NOMO-1 (cell line): ENCODE measurements at regions not wholly inside any gene's neighbourhood (a gene's known extent, or its start where the extent isn't known, plus 50 kb on each side); places are given as distances from the start of the nearest gene placed in this dataset.
A peak's percentile ranks its signal among the peaks of the same experiment; 100 is the strongest.

Experiments used
- DNase-seq, 2 experiments: peaks; one replicate each; lab custom pipeline; 2025; ENCODE audit not compliant: unreplicated experiment in 2 of 2; lab: John Stamatoyannopoulos, UW

DNA sequence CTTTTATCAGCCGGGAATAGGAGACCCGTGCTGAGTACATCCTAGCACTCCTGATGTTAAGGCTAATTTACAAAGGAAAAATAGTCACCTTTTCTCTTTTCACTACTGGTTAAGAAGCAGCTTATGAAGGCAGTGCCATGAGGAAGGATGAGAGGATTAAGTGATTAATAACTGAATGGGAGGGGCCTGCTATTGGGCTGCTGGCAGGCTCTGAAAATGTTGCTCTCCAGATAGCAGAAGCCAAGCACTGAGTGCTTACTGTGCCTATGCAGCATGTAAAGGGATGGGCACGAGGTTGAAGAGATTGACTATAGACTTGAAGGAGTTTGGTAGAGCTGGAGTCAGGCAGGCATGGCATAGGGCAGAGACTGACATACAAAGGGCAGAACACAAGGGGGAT, 282.4 kb upstream of the THSD7B start:
- DNase-seq: no peak

DNA sequence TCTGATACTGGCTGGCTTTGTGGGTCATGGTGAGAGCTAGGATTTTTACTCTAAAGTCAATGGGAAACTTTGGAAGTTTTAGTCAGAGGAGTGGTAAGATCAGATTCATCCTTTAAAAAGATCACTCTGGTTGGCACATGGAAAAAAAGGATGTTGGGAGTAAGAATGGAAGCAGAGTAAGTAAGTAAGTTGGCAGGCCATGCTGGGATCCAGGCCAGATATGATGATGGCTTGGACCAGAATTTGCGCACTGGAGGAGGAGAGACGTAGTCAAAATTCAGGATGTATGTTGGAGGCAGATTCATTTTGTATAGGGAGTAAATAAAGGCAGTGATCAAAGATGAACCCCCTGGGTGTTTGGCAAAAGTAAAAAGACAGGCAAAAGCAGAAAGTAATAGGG, 283.3 kb upstream of the THSD7B start:
- DNase-seq: no peak

DNA sequence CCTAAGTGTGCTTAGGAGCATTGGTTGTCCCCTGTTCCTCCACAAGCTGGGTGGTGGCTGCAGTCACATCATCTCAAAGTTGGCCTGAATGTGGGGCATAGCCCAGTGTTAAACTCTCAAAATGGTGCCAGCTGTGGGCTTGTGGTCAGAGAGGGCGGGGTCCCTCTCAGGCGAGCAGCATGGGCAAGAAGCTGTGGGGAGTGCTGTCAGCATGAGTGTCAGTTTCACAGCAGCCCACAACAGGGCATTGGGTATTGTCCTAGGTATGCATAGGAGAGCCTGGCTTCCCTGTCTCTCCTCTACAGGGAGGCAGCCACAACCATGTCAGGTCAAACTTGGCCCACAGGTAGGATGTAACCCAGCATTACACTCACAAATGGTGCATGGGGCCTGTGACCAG, 285.6 kb upstream of the THSD7B start:
- no peak for DNase-seq

DNA sequence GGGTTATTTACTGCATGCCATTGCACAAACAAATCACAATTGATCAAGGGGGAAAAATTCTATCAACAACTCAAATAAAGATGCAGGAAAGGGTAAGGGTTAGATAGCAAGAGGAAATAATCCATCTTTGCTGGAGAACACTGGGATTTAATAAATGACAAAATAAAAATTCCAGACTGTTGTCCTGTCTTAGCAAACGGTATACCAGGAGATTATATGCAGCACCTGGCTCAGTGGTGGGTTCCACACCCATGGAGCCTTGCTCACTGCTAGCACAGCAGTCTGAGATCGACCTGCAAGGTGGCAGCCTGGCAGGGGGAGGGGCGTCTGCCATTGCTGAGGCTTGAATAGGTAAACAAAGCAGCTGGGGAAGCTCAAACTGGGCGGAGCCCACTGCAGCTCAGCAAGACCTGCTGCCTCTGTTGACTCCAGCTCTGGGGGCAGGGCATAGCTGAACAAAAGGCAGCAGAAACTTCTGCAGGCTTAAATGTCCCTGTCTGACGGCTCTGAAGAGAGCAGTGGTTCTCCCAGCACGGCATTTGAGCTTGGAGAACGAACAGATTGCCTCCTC, 296.5 kb upstream of the THSD7B start:
- DNase-seq: no peak

DNA sequence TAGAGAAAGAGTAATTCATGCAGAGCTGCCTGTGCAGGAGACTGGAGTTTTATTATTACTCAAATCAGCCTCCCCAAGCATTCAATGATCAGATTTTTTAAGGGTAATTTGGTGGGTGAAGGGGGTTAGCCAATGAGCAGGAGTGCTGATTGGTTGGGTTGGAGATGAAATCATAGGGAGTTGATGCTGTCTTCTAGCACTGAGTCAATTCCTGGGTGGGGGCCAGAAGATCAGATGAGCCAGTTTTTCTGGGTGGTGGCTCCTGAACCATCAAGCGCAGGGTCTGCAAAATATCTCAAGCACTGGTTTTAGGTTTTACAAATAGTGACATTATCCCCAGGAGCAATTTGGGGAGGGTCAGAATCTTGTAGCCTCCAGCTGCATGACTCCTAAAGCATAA, 312.8 kb upstream of the THSD7B start:
- no peak for DNase-seq

DNA sequence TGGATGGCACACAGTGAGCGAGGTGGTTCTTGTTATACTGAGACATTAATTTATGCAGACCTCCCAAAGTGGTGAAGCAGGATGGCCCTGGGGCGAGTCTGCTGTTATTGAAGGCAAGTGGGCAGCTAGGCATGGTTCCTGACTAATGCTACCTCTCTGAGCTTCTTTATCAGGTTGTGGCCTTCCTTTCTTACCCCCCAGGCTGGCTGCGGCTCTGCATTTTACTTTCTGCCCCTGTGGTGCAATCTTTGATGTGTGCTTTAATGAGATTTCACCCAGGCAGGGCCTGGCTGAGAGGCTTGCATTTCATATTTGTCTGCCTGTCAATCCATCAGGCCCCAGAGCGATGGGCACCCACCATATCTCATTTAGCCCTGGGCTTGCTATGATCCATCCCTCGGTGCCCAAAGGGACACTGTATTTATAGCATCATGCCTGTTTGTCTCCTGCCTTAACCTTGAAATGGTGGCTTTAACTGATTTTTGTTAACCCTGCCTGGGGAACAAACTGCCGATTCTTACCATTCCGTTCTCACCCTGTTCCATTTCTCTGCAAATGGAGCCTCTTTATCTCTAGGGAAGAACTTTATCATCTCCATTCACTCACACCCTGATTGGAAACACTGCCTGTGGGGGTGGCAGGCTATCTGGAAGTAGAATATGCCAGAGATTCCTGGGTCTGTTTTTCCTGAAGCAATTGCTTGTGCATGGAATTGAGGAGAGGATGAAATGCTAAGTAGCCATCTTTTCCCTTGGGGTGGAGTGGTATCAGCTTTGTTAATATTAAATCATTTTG, 316.2 kb upstream of the THSD7B start:
- no peak for DNase-seq

DNA sequence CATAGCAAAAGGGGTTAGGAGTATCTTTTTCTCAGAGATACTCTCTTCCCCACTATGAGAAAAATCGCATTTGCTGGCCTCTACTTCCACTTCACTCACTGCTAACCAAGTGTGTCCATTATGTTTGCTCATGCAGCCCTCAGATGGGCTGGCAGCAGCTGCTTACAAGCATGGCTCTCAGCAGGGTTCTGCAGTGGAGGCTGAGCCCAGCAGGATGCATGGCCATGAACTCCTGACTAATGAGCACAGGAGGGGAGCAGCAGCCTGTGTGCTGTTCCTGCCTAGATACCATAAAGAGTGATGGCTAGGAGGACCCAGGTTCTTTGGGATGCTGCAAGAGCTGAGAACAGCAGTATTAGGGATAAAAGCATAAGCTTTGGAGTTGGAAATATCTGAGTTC, 316.9 kb upstream of the THSD7B start:
- DNase-seq: no peak

DNA sequence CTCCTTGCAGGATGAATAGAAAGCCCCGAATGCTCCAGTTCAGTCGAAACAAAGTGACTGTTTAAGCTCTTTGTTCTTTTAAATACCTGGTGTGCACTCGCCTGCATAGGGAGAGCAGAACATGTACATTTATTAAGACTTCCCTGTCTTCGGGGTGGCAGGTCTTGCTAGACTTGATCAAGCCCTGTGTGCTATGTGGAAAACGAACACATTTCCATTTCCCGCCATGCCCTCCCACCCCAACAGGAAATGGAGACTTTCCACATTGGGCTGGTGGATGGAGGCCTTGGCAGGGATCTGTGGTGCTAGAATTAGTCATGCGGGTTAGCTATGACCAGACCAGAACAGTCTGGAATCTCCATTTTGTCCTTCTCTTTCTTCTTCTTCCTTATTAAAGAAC, 321.0 kb upstream of the THSD7B start:
- DNase-seq: no peak

DNA sequence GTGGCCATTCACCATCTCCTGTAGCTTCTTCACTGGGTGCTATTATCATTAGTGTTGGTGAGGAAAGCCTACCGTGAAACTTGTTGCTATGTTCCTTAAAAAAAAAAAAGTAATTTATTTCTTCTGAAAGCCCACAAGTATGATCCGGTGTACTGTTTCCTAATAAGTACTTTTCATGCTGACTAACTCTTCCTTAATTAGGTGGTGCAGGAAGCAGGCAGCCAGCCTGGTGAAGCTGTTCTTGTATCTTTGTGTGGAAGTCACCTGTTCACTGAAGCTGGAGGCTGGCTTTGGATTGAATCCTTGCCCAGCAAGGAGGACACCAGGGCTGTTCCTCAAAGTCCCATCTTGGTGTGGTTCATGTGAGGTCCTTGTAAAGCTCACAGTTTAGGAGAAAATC, 321.7 kb upstream of the THSD7B start:
- DNase-seq: peak; percentile 64 to 72

DNA sequence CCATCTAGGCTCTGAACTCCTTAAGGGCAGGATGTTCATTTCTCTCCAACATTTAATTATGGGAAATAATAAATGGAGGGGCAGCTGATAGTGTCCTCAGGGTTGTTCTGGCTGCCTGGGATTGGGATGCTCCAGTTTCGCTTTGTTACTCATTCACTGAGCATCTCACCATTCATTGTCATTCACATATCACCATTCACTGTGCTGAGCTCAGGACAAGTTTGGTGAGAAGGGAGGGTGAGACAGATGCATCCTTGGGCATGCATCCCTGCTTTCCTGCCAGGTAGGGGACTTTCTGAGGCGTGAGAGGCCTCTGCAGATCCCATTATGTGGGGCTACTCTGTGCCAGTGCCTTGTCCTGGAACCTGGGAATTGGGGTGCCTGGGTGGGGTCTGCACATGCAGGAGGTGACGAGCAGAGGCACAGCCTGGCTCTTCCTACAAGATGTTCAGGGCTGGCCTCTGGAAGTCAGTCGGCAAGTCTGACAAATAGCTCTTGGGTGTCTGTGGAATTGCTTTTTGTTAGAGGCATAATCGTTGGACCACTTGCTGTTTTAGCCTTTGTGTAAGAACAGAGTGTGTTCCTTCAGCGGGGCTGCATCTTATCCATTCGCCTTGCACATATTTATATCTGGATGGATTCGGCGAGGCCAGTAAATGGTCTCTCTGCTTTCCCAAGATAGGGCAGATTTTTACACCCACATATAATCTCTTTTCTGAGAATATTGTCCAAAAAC, 323.2 kb upstream of the THSD7B start:
- DNase-seq: no peak

DNA sequence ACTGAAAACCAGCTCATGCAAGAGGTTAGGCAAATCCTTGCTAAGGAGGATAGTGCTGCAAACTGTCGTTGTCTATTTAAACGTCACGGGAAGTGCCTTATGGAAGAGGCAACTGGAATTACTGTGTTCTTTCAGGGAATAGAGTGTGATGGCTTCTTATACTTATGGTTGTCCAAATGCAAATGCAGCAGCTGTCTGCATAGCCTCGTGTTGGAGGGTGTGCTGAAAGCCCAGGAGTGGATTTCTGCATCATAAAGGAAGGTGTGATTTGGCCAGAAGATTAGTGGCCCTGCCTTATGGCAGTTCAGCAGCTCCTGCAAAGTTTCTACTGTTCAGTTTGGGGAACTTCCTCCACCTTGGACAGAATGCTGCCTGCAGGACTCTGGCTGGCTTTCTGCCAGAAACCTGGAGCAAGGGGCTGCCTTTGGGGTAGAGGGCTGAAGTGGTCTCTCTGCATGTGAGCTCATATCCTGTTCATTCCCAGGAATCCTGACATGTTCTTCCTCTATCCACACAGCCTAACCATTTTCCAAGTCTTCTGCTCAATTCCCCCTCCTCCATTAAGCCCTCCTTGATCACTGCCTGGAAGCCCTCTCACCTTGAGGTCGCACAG, 321.2 kb upstream of the CXCR4 start:
- DNase-seq: peak; percentile 16 to 35

DNA sequence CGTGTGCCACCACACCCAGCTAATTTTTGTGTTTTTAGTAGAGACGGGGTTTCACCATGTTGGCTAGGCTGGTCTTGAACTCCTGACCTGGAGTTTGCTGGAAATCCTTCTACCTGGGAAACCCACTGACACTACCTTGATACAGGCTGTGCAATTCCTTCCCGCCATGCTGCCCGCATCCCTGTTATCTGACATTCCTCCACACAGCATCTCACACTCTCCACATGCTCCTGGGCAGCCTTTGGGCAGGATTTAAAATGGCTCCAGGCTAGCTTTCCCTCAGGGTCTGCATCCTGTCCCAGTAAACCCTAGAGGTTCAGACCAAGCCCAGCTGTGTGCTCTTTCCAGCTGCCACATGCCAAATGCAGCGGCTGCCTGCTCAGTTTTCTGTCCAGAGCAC, 319.5 kb upstream of the CXCR4 start:
- no peak for DNase-seq

DNA sequence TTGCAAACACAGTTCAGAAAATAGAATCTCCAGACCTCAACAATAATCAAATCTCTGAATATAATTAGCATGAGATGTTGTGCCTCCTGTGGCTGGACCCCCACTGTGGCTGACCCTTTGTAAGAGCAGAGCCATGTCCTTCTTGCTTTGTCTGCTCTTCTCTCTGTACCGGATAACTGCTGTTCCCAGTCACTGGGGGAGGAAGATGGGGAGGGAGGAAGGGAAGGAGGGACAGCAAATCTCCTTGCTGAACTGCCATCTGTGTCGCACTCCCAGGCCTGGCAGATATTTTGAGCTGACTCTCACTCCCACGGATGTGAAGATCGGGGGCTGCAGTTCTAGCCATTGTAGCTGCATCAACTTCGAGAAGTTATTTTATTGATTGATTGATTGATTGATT, 319.0 kb upstream of the CXCR4 start:
- no peak for DNase-seq

DNA sequence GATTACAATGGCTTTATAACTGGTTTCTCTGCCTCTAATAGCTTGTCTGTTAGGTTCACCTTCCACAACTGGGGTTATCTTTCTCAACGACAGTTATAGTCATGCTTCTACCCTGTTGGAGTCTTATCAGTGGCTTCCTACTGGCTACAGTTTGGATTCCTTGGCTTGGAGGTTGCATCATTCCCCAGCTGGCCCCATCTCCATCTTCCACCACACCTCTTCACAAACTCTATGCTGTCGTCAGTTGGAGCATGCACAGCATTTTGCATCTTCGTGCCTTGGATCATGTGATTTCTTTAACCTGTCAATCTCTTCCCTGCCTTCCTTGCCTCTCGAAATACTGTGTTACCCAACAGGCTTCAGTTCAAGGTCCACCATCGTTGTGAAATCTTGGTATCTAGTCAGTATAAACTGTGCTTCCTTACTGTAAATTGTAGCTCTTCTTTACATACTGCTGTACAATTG, 316.3 kb upstream of the CXCR4 start:
- peak; percentile 74 for DNase-seq

DNA sequence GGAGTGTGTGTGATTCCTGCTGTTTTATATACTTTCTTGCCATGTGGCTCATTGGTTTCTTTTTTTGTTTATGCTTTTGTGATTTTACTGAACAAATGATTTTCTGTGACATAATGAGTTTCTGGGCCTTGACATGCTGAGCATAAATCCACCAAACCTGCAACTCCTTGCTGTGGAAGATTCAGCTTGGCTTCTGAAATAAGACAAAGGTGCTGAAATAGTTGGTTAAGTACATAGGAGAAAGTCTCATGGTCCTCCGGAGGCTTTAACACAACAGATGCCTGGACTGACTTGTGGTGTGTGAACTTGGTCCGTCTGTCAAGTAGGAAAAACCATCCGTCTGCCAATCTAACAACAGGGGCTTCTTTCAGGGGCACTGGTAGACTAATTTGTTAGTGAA, 315.3 kb upstream of the CXCR4 start:
- DNase-seq: no peak

DNA sequence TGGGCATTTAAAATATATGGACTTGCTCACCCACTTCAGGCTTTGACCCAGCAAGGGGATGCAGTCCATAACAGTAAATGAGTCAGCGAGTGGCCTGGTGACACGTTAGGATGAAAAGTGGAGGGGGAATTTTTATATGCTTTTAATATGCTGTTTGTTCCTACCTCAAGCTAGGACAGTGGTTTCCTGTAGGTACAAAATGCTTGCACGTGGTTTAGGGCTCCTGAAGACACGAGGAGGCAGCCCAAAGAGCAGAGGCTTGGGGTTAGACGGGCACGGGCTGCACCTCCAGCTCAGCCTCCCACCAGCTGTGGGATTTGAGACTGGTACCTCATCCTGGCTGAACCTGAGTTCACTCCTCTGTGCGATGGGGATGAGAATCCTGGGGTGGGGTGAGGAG, 306.2 kb upstream of the CXCR4 start:
- no peak for DNase-seq

DNA sequence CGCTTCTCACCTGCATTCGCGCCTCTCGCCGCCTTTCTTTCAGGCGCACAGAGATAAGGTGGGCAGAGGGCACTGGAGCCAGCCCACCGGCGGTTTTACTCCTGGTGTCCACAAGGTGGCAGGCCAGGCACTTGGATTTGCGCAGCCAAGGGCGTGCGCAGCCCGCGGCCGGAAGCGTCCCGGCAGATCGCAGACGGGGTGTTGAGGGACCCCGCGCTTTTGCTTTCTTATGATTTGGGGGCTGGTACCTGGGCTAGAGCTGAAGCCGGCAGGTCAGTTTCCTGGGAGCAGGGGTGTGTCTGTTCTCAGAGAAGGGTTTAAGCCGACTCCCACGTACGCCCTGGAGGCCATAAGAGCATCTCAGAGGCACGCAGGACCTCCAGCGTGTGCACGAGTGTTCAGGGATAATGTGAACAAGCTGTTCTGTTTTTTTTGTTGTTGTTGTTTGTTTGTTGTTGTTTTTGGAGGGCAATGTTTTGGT, 305.6 kb upstream of the CXCR4 start:
- DNase-seq: peak; percentile 63 to 71

DNA sequence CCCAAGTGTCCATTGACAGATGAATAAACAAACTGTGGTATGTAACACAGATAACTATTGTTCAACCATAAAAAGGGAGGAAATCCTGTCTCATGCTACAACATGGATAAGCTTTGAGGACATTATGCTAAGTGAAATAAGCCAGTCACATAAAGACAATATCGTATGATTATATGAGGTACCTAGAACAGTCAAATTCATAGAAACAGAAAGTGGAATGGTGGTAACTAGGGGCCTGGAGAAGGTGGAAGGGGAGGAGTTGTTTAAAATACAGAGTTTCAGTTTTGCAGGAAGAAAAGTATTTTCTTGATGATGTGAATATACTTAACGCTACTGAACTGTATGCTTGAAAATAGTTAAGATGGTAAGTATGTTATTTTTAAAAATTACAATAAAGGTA, 304.6 kb upstream of the CXCR4 start:
- DNase-seq: no peak

DNA sequence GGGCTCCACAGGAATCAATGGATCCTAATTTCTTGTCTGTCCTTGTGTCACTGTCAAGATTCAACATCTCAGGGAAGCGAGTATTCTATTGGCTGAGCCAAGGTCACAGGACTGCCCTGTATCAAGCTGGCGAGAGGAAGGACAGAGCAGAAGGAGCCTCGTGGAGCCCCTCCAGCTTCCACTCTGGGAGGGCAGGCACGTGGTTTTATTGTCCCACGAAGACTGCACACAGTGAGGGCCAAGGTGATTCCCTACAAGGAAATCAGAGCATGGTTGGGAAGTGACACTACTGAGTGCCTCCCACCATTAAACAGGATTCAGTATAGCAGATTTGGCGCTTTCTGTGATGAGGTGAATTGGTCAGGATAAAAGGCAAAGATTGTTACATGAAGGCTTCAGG, 302.4 kb upstream of the CXCR4 start:
- no peak for DNase-seq

DNA sequence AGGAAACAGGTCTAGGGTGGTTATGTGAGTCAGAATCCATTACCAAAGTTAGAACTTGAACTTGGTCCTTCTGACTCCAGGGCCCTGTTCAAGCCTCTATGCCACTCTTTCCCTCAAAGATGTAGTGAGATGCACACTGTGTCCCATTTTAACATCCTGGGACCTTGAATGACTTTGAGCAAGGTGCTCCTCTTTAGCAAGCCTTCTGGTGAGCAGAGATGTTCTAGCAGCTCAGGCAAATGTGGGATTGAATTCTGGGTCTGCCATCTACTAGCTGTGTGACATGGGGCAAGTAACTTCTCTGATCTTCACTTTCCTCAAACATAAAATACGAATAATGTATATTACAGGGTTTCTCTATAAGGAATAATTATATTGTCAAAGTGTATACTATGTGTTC, 294.0 kb upstream of the CXCR4 start:
- DNase-seq: no peak

DNA sequence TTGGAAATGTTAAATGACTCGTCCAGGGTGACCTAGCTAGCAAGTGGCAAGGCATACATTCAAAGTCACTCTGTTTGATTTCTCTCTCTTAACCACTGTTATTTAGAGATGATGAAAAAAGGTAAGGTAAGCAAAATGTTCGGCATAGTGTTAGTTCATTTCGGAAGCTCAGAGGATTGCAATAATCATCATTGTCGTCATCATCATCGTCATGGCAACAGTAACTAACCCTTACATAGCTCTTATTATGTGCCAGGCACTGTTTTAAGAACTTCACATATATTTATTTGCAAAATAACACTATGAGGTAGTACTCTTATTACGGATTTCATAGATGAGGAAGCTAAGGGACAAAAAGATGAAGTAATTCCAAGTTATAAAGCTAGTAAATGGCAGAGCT, 292.7 kb upstream of the CXCR4 start:
- DNase-seq: no peak
